NCI-H226 (cell line): ENCODE measurements at regions not wholly inside any gene's neighbourhood (a gene's known extent, or its start where the extent isn't known, plus 50 kb on each side); places are given as distances from the start of the nearest gene placed in this dataset.
A peak's percentile ranks its signal among the peaks of the same experiment; 100 is the strongest.
"Not testable (repeated sequence)": the region's sequence is repeated elsewhere in the genome, so short reads cannot be mapped to it uniquely, and the experiment has no call there.

Experiments
- DNase-seq: peaks from one replicate; pipeline ENCODE4 v3.0.0-alpha.2; 2015

- no peak for DNase-seq
Observed at GRCh38 chr3:165622356-165622755, 214.9 kb downstream of the BCHE start.

- DNase-seq = no peak
Observed at GRCh38 chr3:165619069-165619468, 218.2 kb downstream of the BCHE start.

GRCh38 chr3:165617134-165617533 lies 220.1 kb downstream of the BCHE start:
- peak; percentile 20 for DNase-seq

- DNase-seq = no peak
Observed at GRCh38 chr3:165614337-165614736, 222.9 kb downstream of the BCHE start.

- no peak for DNase-seq
Observed at GRCh38 chr3:165613014-165613413, 224.2 kb downstream of the BCHE start.

- DNase-seq = no peak
Observed at GRCh38 chr3:165607221-165607620, 230.0 kb downstream of the BCHE start.

GRCh38 chr3:165603196-165603595 lies 234.0 kb downstream of the BCHE start:
- DNase-seq = no peak

GRCh38 chr3:165572566-165572965 lies 264.7 kb downstream of the BCHE start:
- DNase-seq = not testable (repeated sequence)

GRCh38 chr3:165568907-165569462 lies 268.2 kb downstream of the BCHE start:
- DNase-seq = no peak

GRCh38 chr3:165555785-165556184 lies 281.4 kb downstream of the BCHE start:
- DNase-seq = no peak

GRCh38 chr3:165553371-165553770 lies 283.9 kb downstream of the BCHE start:
- DNase-seq = no peak

GRCh38 chr3:165549665-165550064 lies 287.6 kb downstream of the BCHE start:
- no peak for DNase-seq

- peak; percentile 22 for DNase-seq
Observed at GRCh38 chr3:165549037-165549436, 288.2 kb downstream of the BCHE start.

GRCh38 chr3:165545059-165545458 lies 292.2 kb downstream of the BCHE start:
- DNase-seq = no peak

- no peak for DNase-seq
Observed at GRCh38 chr3:165544432-165544831, 292.8 kb downstream of the BCHE start.

- DNase-seq = no peak
Observed at GRCh38 chr3:165538166-165538565, 299.1 kb downstream of the BCHE start.

- peak; percentile 21 for DNase-seq
Observed at GRCh38 chr3:165532851-165533250, 304.4 kb downstream of the BCHE start.

GRCh38 chr3:165529451-165529850 lies 307.8 kb downstream of the BCHE start:
- DNase-seq = no peak

GRCh38 chr3:165526367-165526766 lies 310.9 kb downstream of the BCHE start:
- no peak for DNase-seq

- DNase-seq = peak; percentile 87
Observed at GRCh38 chr3:165523801-165524200, 313.4 kb downstream of the BCHE start.

GRCh38 chr3:165522386-165522785 lies 314.8 kb downstream of the BCHE start:
- no peak for DNase-seq

GRCh38 chr3:165521131-165521871 lies 315.9 kb downstream of the BCHE start:
- DNase-seq = peak; percentile 53

GRCh38 chr3:165519687-165520086 lies 317.5 kb downstream of the BCHE start:
- DNase-seq = no peak

GRCh38 chr3:165518346-165518745 lies 318.9 kb downstream of the BCHE start:
- peak; percentile 75 for DNase-seq
